GM18907 (cell line): ENCODE measurements at regions not wholly inside any gene's neighbourhood (a gene's known extent, or its start where the extent isn't known, plus 50 kb on each side); places are given as distances from the start of the nearest gene placed in this dataset.

Experiments
- ATAC-seq: cut with Tn5 transposase; IDR thresholded peaks from one replicate; pipeline ENCODE4 v1.9.1; 2021; ENCODE audit warnings: mild to moderate bottlenecking, moderate library complexity; ENCODE audit not compliant: unreplicated experiment

DNA sequence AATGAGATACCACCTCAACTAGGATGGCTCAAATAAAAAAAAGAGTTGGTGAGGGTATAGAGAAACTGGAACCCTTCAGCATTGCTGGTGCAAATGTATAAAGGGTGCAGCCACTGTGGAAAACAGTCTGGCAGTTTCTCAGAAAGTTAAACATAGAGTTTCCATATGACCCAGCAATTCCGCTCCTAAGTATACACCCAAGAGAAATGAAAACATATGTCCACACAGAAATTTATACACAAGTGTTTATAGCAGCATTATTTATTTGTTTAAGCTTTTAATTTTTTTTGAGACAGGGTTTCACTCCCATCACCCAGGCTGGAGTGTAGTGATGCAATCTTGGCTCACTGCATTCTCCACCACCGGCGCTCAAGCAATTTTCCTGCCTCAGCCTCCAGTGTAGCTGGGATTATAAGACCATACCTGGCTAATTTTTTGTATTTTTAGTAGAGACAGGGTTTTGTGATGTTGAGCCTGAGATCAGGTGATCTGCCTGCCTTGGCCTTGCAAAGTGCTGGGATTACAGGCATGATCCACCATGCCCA is 118.2 kb upstream of the KIF5B start:
- no peak for ATAC-seq

DNA sequence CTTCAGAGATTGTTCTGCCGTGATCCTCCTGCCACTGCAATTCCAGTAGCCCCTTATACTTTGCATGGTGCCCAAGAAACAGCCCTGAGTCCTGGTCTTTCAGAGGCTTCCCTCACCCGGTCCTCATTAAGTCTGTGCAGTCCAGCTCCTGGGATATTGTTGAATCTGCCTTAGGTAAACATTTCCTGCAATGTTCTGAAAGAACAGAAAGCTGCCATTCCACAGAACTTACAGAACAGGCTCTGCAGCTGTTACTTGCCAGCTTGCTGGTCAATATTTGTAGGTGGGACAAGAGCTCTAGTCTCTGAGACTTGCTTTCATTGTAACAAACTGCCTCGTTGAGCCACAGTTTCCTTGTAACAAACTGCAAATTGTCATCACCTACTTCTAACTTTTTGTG is 115.0 kb upstream of the KIF5B start:
- no peak for ATAC-seq

DNA sequence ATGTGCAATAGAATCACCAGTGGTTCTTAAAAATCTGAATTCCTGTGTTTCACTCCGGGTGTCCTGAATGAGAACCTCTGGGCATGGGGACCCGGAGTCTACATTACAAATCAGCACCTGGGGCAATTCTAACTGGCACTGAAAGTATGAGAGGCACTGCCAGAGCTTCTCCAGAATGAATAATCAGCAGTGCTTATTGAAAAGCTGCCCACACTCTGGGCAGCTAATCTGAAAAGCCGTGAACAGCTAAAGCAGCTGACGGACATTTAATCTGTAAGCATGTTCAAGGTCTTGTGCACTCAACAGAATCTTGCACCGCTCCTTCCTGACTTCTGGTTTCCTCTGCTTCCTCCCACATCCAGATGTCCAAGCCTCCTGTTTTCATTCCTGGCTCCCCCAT is 113.3 kb upstream of the KIF5B start:
- no peak for ATAC-seq

DNA sequence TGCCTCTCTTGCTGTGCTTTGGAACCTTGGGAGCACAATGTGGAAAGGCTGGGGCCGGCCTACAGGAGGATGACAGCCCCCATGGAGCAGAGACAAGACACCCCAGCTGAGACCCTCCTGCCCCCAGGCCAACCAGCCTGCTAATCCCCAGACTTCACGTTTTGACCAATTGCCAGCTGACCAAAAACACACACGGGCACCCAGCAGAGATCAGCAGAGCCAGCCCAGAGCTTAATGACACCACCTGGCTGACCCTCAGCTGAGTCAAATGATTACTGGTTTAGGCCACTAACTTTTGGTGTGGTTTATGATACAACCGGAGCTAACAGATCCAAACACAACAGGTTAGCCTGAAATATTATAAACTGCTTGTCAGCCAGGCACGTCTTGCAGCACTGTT is 111.2 kb upstream of the KIF5B start:
- ATAC-seq, result no peak

DNA sequence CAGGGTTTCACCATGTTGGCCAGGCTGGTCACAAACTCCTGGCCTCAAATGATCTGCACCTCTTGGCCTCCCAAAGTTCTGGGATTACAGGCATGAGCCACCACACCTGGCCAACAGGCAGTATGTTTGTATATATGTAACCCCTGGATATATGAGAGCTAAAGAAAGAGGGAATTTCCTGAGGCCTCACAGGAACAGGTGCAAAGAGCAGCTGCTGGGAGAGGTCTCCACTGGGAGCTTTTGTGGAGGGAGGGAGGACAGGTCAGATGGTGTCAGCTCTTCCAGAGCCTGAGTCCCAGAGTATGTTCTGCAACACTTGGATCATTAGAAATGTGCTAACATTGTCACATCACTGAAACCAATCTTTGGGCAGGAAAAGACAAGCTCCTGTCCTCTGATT is 110.1 kb upstream of the KIF5B start:
- ATAC-seq, result no peak

DNA sequence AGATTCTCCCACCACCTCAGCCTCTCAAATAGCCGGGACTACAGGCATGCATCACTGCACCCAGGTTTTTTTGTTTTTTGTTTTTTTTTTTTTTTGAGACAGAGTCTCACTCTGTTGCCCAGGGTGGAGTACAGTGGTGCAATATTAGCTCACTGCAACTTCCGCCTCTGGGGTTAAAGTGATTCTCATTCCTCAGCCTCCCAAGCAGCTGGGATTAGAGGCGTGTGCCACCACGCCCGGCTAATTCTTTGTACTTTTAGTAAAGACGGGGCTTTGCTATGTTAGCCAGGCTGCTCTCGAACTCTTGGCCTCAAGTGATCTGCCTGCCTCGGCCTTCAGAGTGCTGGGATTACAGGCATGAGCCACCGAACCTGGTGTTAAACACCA is 107.5 kb upstream of the KIF5B start:
- no peak for ATAC-seq

DNA sequence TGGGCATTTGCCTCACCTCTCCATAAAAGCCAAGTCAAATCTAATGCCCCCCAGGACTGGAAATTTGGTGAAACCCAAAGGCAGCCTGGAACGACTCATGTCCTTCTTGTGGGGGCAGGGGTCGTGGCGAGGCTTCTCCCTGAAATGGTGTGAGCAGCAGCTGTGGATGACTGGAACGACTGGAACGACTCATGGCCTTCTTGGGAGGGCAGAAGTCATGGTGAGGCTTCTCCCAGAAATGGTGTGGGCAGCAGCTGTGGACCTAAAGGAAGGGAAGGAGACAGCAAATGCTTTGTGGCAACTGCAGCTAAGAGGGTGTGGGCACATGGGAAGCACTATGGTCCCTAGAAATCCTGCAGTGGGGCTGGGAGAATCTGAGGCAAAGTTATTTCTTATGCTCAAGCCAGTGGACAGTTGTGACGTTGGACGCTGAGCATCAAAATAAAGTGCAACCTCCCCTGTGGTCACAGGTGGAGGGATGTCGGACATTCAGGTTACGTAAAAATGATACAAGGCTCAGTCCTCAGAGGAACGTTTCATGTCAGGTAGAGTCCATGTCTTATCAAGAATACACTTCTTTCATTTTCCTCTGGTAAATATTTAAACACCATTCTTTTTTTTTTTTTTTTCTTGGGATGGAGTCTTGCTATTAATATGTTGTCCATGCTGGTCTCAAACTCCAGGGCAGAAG is 107.0 kb upstream of the KIF5B start:
- no peak for ATAC-seq

DNA sequence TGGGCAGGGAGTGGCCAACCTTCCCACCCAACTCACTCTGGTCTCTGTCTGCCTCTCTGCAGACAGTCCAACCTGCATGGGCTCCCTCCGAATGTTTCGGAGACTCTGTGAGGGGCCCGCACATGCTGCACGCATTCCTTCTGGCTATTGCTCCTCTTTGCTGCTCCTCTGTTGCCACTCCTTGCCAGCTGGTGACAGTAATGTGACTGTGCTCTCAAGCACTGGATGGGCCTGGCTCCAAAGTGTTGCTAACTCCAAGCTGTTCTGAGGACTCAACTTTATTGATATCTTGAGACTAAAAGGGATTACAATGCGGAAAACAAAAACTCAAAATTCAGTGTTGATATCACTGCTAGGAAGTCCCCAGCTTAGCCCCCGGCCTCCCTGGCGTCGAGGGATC is 105.4 kb upstream of the KIF5B start:
- no peak for ATAC-seq

DNA sequence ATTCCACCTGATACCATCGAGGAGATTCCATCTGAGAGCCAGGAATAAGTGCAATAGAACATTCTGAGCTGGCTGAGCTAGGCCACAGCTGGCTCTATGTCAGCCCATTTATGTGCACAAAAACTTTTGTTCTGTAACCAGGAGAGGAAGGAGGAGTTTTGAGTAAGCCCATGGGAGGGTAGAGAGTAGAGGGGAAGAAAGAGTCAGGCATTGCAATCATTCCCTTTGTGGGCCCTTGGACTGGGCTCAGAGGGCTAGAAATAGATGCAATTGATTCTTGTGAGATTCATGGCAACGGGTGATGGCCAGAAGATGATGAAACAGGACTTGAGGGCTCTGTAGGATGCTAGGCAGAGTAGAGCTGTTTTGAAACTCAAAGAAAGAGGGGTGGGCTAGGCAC is 104.6 kb upstream of the KIF5B start:
- ATAC-seq, result no peak

DNA sequence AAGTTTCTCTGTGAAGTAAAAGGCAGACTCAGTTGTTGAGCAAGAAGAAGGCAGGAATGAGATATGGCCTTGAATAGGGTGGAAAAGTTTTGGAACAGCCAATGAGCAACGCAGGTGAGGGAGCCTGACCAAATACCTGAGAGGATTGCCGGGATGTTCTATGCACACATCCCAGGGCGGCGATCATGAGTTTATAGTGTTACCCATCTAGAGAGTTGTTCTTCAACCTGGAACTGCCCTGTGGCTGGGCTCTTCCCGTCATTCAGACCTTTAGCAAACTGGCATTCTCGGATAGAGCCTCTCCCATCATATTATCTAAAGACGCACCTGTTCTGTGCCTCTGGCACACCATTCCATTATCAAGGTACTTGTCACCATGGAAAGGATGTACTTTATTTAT is 103.0 kb upstream of the KIF5B start:
- ATAC-seq, result no peak

DNA sequence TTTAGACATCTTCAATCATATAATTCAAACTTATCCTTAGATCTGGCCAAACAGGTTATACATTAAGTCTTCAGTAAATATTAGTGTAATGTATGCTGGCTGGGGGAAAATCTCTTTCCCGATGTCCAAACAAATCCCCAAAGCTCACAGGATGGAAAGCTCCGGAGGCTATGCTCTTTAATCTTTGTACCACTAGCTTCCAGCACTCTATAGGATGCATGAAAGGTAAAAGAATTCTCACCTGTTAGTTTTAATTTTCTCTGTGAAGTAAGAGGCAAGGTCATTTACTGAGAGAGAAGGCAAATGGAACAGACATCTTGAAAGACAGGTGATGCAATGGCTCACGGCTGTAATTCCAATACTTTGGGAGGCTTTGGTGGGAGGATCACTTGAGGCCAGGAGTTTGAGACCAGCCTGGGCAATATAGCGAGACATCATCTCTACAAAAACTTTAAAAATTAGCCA is 99.8 kb upstream of the KIF5B start:
- no peak for ATAC-seq

DNA sequence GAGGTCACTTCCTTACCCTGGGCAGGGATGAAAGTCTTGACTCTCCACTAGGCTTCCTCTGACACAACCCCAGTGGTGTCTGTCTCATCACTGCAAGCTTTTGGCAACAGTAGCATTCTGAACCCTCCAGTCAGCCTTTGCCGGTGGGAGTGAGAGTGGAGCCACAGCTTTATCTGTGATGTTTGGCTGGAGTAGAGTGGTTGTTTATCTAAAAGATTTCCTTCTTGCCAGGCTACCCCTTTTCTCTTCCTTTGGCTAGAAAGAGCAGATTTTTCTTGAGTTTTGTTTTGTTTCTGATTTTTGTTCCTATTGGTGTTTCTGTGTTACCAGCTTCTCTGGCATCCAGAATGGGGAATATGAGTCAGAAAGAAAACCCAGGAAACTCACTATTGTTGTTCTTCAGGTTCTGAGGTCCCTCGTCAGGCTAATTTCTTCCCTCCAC is 98.9 kb upstream of the KIF5B start:
- no peak for ATAC-seq

DNA sequence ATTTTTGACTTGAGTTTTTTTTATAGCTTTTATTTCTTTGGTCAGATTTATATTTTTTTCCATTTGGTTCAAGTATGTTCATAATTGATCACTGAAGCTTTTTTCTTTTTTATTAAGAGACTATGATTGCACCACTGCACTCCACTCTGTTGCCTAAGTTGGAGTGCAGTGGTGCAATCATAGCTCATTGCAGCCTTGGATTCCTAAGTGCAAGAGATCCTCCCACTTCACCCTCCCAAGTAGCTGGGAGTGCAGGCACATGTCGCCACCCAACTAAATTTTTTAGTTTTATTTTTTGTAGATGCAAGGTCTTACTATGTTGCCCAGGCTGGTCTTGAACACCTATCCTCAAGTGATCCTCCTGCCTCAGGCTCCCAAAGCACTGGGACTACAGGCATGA is 97.7 kb upstream of the KIF5B start:
- ATAC-seq, result no peak

DNA sequence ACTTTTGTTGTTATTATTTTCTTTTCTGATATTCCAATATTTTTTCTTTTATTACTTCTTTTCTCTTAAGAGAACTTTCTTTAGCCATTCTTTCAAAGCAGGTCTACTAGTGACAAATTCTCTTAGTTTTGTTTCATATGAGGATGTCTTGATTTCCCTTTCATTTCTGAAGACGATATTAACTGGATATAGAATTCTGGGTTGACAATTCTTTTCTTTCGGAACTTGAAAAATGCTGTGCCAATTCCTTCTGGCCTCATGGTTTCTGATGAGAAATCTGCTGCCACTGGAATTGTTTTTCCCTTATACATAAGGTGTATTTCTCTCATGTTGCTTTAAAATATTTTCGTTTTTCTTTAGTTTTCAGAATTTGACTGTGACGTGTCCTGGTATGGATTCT is 97.0 kb upstream of the KIF5B start:
- no peak for ATAC-seq

DNA sequence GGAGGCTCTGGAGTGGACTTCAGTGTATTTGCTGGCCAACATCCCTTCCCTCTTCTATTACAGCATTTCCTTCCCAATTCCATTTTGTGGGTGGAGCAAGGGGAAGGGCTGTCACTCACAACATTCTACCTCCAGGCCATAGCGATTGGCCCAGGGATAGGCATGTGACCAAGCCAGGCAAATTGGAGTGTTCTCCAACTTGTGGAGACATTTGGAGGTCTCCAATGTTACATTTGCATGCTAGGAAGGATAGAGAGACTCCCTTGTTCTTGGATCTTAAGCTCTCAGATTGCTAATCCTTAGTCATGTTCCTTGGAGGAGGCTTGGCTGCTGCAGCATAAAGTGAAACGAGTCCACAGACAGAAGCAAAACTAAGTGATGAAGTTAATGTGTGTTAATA is 95.6 kb upstream of the KIF5B start:
- ATAC-seq, result no peak

DNA sequence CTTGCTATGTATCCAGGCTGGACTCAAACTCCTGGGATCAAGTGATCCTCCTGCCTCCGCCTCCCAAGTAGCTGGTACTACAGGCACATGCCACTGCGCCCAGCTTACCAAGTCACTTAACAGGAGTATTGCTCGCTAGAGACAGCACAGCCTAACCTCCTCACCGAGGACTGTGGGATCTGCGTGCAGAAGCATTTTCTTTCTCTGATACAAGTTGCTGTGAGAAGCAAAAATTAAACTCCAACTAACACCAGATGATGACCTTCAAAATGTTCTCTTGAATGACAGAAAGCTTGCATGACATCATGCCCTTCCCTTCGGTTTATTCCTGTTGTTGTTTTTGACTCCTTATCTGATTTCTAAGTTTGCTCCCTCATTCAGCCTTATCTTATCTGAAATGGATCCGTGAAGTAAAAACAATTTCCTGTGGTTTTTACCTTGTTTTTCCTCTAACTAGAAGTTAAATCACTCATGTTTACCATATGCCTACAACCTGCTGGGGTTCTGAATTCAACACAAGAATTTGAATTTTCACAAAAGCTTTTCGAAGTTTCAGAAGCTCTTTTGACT is 94.4 kb upstream of the KIF5B start:
- ATAC-seq, result no peak

DNA sequence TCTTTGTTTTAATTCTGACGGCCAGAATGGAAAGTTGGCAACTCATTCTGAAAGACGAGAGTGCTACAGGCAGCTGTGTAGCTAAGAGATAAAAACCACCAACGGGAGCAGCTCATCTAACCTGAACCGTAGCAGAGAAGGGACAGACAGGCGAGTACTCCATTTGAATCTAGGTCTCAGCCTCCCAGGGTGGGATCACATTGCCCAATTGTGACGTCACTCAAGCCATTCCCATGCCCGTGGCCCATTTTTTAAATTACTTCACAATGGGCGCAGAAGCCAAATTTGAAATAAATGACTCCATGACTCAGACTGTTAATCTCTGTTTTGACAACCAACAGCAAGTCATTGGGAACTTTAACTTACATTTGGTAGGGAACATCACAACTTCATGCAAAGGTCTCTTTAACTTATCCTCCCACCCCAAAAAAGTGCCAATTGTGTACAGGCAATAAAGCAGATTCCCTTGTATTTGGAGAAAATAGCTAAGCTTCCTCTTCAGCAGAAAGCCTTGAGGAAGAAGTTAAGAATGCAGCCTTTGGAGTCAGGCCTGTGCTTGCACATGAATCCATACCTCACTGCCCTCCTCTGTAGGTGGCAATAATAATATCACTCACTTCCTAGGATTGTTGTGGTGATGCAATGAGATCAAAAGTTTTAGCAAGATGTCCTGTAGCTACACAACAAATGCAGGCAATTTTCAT is 93.2 kb upstream of the KIF5B start:
- peak; percentile 95 for ATAC-seq

DNA sequence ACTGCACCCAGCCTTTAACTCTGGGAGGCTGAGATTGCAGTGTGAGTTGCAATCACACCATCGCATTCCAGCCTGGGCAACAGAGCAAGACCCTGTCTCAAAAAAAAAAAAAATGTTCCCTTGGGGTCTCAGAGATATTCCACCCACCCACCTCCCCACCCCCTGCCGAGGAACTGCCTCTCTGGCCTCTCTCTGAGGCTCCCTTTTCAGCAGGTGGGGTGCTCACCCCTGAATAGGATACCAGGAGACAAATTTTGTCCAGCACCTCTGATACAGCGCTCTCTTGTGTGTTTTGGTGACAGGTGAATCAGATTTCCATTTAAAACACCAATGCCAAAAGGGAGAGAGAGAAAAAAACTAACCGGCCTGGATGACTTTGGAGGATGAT is 92.6 kb upstream of the KIF5B start:
- ATAC-seq, result peak; percentile 20

DNA sequence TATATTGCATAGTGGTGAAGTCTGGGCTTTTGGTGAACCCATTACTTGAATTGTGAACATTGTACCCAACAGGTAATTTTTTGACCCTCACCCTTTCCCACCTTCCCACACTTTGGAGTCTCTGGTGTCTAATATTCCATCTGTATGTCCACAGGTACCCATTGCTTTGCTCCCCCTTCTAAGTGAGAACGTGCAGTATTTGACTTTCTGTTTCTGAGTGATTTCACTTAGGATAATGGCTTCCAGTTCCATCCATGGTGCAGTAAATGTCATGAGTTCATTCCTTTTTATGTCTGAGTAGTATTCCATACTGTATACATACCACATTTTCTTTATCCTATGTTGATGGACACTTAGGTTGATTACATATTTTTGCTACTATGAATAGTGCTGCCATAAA is 91.5 kb upstream of the KIF5B start:
- ATAC-seq, result no peak

DNA sequence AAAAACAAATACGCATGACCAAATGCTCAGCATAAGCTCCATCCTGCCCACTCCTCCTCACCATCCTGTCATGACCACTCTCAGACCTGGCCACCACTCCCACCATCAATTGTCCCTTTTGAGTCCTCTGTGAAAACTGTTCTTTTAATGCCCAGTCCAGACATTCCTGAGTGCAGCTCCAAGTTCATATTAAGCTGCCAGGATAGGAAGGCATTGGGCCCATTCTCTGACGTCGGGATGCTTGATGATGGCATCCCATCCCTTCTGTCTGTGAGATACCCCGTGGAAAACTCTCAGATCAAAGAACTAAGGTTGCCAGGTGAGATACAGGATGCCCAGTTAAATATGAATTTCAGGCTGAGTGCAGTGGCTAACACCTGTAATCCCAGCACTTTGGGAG is 89.9 kb upstream of the KIF5B start:
- no peak for ATAC-seq

DNA sequence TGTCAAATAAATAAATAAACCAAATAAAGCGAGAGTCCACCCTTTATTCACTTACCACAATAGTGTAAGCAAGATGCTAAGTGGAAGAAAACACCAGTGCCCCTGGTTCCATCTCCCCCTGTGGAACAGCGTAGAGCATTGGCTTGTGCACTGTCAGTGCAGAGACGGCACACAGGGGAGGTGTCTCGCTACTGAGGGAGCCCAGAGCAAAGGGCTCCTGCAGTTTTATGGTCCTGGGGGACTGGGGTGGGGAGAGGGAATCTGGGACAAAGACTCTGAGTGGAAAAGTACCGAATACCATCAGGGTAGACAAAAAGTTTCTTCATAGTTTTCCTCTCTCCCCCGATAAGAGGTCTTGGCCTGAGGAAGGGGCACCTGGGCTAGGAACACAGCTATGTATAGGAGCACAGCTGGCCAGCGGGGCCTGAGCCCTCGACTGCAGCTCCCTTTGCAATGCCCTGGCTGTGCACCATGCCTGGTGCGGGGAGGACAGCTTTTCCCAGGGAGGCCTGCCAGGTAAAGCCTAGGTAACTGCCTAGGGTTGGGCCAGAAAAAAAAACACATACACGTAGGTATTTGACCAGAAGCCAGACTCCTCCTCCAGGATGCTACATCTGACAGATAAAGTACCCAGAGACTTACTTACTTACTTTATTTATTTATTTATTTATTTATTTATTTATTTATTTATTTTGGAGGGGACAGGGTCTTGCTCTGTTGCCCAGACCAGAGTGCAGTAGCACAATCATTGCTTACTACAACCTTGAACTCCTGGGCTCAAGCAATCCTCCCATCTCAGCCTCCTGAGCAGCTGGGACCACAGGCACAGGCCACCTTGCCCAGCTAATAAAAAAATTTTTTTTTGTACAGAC is 88.8 kb upstream of the KIF5B start:
- no peak for ATAC-seq
